RWPE1 (cell line): ENCODE measurements at regions not wholly inside any gene's neighbourhood (a gene's known extent, or its start where the extent isn't known, plus 50 kb on each side); places are given as distances from the start of the nearest gene placed in this dataset.

Experiments used
- CTCF ChIA-PET: fragments of 350-600 bp; sonication (Branson Sonifier 250); formaldehyde crosslinking; extraction: SDS; loops from one replicate; lab custom pipeline; 2021; lab: Yijun Ruan, JAX
- POLR2A ChIA-PET: fragments of 400-600 bp; formaldehyde crosslinking; extraction: SDS; loops from one replicate; lab custom pipeline; 2020; ENCODE audit warnings: antibody characterized with exemption; ENCODE audit not compliant: low non-redundant PET; lab: Yijun Ruan, JAX
- DNase-seq: peaks from one replicate; pipeline ENCODE4 v3.0.0; 2012; ENCODE audit warnings: low spot score
- H3K27ac ChIP-seq: fragments of 450-650 bp; 2 replicates; pipeline ENCODE4 v1.5.1; 2017
- CTCF ChIP-seq: fragments of 450-650 bp; conservative IDR thresholded peaks from 2 replicates; pipeline ENCODE4 v1.5.1; 2017; ENCODE audit warnings: low read depth, mild to moderate bottlenecking

- ChIA-PET POLR2A (no interaction called here), CTCF (no interaction called here)
- H3K27ac ChIP-seq = no peak overlapping the region
- peak; percentile 8 for DNase-seq
- no peak for TF ChIP-seq CTCF
Measured at GRCh38 chr16:59593194-59593661, 859.1 kb upstream of the GOT2 start.

GRCh38 chr16:59591480-59591879 is 857.4 kb upstream of the GOT2 start:
- no peak for TF ChIP-seq CTCF
- ChIA-PET POLR2A (no interaction called here), CTCF (no interaction called here)
- no peak overlapping the region for H3K27ac ChIP-seq
- no peak for DNase-seq

GRCh38 chr16:59590845-59591244 is 856.7 kb upstream of the GOT2 start:
- no peak overlapping the region for H3K27ac ChIP-seq
- CTCF ChIA-PET = no interaction called here
- no peak for DNase-seq
- no peak for TF ChIP-seq CTCF
- POLR2A ChIA-PET = no interaction called here

GRCh38 chr16:59586331-59586730 is 852.2 kb upstream of the GOT2 start:
- TF ChIP-seq CTCF = no peak
- ChIA-PET POLR2A (no interaction called here), CTCF (no interaction called here)
- no peak for DNase-seq
- H3K27ac ChIP-seq = no peak overlapping the region

- no peak for TF ChIP-seq CTCF
- CTCF ChIA-PET = interaction anchor here (0.6 kb wide), 1 partner anchor 8 kb away, joined by 3 read pairs; no protein-coding TSS in a partner anchor
Measured at GRCh38 chr16:59574296-59574695, 840.2 kb upstream of the GOT2 start.

GRCh38 chr16:59573528-59574271 is 839.6 kb upstream of the GOT2 start:
- ChIA-PET POLR2A (no interaction called here), CTCF (interaction anchor here (0.6 kb wide), 1 partner anchor 8 kb away, joined by 3 read pairs; no protein-coding TSS in a partner anchor)
- TF ChIP-seq CTCF = no peak
- no peak for DNase-seq
- H3K27ac ChIP-seq = no peak overlapping the region

More at GRCh38 chr16:59574296-59574695, 840.2 kb upstream of the GOT2 start:
- POLR2A ChIA-PET = no interaction called here
- no peak for DNase-seq
- no peak overlapping the region for H3K27ac ChIP-seq
